NCI-H524 treated with DMSO at 0.1 percent for 48 hours (cell line): ENCODE measurements at regions not wholly inside any gene's neighbourhood (a gene's known extent, or its start where the extent isn't known, plus 50 kb on each side); places are given as distances from the start of the nearest gene placed in this dataset.

Source experiments
- DNase-seq: peaks from one replicate; lab custom pipeline; 2025; lab: John Stamatoyannopoulos, UW

DNA sequence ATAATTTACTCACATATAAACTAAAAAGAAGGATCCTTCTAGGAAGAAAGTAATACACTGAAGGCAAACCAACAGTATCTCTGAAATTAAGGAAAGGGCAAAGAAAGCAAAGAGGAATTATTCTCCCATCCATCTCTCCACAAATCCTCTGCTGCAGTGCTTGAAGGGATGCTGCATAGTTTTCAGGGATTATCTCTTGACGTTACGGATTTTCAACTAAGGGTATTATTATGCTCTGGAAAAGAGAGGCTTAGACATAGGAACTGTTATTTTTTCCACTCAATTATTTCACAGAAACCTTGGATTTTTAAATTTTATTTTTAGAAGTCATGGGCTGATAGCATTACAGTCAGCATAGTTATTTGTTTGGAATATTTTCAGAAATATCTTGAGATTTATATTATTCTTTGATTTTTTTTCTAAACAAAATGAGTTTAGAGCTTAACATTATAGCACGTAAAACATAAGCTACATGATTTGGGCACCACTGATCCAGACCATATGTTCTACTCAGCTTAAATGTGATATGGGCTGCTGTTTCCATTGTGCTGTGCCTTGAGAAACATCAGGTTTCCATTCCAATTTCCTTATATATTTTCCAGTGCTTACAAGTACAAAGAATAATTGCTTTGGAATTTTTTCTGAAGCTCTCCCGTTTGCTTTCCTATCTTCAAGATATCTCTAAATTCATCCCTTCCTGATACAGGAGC is 57.9 kb upstream of the DCN start:
- peak; percentile 22 for DNase-seq

DNA sequence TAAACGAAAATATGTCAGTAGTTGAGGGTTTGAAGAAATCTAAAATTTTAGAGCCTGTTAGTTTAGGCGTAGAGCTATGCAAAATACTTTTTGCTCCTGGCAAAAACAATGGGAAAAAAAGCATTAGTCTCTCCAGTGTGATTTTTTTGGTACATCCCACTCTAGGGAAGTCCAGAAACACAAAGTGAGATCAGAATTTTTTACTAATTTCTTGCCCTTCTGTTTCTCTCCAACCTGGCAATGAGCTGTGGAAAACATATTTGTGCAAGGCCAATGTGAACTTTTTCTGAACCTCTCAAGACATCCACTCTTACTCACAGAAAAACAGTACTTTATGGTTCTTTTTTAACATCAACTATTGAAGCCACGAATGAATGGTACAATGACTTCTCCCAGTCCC is 56.9 kb upstream of the DCN start:
- DNase-seq, result no peak
